ENCODE measurements at regions not wholly inside any gene's neighbourhood (a gene's known extent, or its start where the extent isn't known, plus 50 kb on each side); places are given as distances from the start of the nearest gene placed in this dataset.

DNA sequence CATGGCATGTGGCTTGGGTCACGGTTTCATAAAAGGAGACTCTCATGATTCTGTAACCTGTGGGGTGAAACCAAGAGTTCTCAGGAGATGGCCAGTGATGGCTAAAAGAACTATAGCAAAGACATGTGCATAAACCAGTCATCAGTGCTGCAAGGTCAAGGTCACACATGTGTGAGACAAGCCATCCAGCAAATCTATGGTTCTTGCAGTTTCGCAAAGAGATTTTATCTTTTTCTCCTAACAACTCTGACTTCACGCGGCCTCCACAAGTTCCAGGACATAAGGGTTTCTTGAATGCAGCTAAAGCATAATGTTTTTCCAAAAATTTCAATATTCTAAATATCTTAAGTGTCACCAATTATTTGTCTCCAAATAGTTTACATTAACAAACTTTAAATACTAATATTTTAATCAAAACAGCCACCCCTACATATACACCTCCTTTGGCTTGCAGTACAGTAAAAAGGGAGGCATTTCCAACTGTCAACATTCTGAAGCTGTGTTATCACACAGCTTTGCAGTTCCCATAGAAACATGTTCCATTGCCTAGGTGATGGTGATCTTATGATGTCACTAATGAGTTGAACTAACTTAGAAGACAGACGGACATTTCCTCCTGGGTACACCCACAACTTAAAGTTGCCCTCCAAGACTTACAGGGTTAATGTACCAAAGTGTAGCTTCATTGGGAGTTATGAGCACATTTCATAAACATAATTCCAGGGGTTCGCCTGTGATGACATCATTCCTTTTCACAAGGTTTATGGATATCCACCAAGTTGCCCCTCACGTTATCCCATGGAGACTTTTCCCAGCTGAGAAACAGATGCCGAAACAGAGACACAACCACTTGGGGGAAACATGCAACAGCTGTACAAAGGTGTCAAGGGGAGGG, 250.9 kb upstream of the PDE10A start:
- TF ChIP-seq SP1 (IDR thresholded peaks at IDR 0.05) (no peak), ZNF384 (IDR thresholded peaks at IDR 0.05) (no peak)
- TF ChIP-seq, protein P1, sequence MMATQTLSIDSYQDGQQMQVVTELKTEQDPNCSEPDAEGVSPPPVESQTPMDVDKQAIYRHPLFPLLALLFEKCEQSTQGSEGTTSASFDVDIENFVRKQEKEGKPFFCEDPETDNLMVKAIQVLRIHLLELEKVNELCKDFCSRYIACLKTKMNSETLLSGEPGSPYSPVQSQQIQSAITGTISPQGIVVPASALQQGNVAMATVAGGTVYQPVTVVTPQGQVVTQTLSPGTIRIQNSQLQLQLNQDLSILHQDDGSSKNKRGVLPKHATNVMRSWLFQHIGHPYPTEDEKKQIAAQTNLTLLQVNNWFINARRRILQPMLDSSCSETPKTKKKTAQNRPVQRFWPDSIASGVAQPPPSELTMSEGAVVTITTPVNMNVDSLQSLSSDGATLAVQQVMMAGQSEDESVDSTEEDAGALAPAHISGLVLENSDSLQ (IDR thresholded peaks at IDR 0.05): no peak

Data from HEK293T (cell line).